ENCODE measurements at regions not wholly inside any gene's neighbourhood (a gene's known extent, or its start where the extent isn't known, plus 50 kb on each side); places are given as distances from the start of the nearest gene placed in this dataset.

GRCh38 chr12:34384693-34385092, 362.4 kb downstream of the ALG10 start:
- Histone ChIP-seq H3K4me3 (ENCODE audit: insufficient read depth, low read length, poor library complexity, severe bottlenecking) (no peak overlapping the region), H3K4me2 (ENCODE audit: low read depth, low read length, poor library complexity, severe bottlenecking) (no peak overlapping the region), H3K36me3 (ENCODE audit: low read length) (no peaks in the 10 kb centered on the region), H3K27me3 (ENCODE audit: low read length) (no peaks in the 10 kb centered on the region), H3K9me3 (ENCODE audit: insufficient read depth, low read length) (no peaks in the 10 kb centered on the region), H2AFZ (ENCODE audit: low read depth, low read length, severe bottlenecking) (no peak overlapping the region), H3K9me2 (replicated peaks; ENCODE audit: insufficient read depth, low read length) (no peaks in the 10 kb centered on the region), H3K9ac (ENCODE audit: low read length) (no peak overlapping the region), H3K27ac (ENCODE audit: low read depth, low read length) (no peak overlapping the region), H4K20me1 (ENCODE audit: low read depth, low read length) (no peaks in the 10 kb centered on the region), H3K79me2 (ENCODE audit: insufficient read depth, low read length) (no peaks in the 10 kb centered on the region), H3F3A (ENCODE audit: insufficient read depth) (no peaks in the 10 kb centered on the region)
- no peak for TF ChIP-seq EZH2phosphoT487 (conservative IDR thresholded peaks at IDR 0.05; ENCODE audit: low read length)
- TF ChIP-seq CTCF (IDR thresholded peaks at IDR 0.05; ENCODE audit: insufficient read depth, low read length, poor library complexity, severe bottlenecking) = no peak

DNA sequence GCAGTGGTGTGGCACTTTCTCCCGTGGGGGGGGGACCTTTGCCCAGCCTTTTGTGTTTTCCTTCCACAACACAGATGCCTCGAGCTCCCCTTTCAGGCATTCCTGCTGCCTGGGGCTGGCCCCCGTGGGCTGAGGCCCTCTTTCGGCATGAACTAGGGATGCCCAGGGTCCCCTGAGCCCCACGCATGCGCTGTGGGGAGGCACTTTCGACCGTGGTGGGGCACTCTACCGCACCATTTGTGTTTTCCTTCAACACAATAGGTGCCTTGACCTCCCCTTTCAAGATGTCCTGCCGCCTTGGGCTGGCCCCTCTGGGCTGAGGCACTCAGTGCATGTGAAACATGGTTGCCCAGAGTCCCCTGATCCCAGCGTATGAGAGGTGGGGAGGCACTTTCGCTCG, 363.7 kb downstream of the ALG10 start:
- Histone ChIP-seq H3K79me2 (ENCODE audit: insufficient read depth, low read length) (no peaks in the 10 kb centered on the region), H3K9me2 (replicated peaks; ENCODE audit: insufficient read depth, low read length) (no peaks in the 10 kb centered on the region), H3K9ac (ENCODE audit: low read length) (no peak overlapping the region), H3K4me2 (ENCODE audit: low read depth, low read length, poor library complexity, severe bottlenecking) (no peak overlapping the region), H3F3A (ENCODE audit: insufficient read depth) (no peaks in the 10 kb centered on the region), H3K4me3 (ENCODE audit: insufficient read depth, low read length, poor library complexity, severe bottlenecking) (no peak overlapping the region), H4K20me1 (ENCODE audit: low read depth, low read length) (no peaks in the 10 kb centered on the region), H3K9me3 (ENCODE audit: insufficient read depth, low read length) (no peaks in the 10 kb centered on the region), H2AFZ (ENCODE audit: low read depth, low read length, severe bottlenecking) (no peak overlapping the region), H3K27me3 (ENCODE audit: low read length) (no peaks in the 10 kb centered on the region), H3K27ac (ENCODE audit: low read depth, low read length) (no peak overlapping the region), H3K36me3 (ENCODE audit: low read length) (no peaks in the 10 kb centered on the region)
- TF ChIP-seq EZH2phosphoT487 (conservative IDR thresholded peaks at IDR 0.05; ENCODE audit: low read length) (no peak), CTCF (IDR thresholded peaks at IDR 0.05; ENCODE audit: insufficient read depth, low read length, poor library complexity, severe bottlenecking) (no peak)

GRCh38 chr12:34386621-34387255, 364.4 kb downstream of the ALG10 start:
- Histone ChIP-seq H3K9ac (ENCODE audit: low read length) (no peak overlapping the region), H4K20me1 (ENCODE audit: low read depth, low read length) (no peaks in the 10 kb centered on the region), H2AFZ (ENCODE audit: low read depth, low read length, severe bottlenecking) (no peak overlapping the region), H3K4me3 (ENCODE audit: insufficient read depth, low read length, poor library complexity, severe bottlenecking) (no peak overlapping the region), H3K9me3 (ENCODE audit: insufficient read depth, low read length) (no peaks in the 10 kb centered on the region), H3K79me2 (ENCODE audit: insufficient read depth, low read length) (no peaks in the 10 kb centered on the region), H3K36me3 (ENCODE audit: low read length) (no peaks in the 10 kb centered on the region), H3F3A (ENCODE audit: insufficient read depth) (no peaks in the 10 kb centered on the region), H3K27ac (ENCODE audit: low read depth, low read length) (no peak overlapping the region), H3K4me2 (ENCODE audit: low read depth, low read length, poor library complexity, severe bottlenecking) (no peak overlapping the region), H3K9me2 (replicated peaks; ENCODE audit: insufficient read depth, low read length) (no peaks in the 10 kb centered on the region), H3K27me3 (ENCODE audit: low read length) (no peaks in the 10 kb centered on the region)
- no peak for TF ChIP-seq CTCF (IDR thresholded peaks at IDR 0.05; ENCODE audit: insufficient read depth, low read length, poor library complexity, severe bottlenecking)
- no peak for TF ChIP-seq EZH2phosphoT487 (conservative IDR thresholded peaks at IDR 0.05; ENCODE audit: low read length)
